CD4-positive, alpha-beta T cell treated with Interleukin-15 for 1 hour (primary cell): ENCODE measurements at regions not wholly inside any gene's neighbourhood (a gene's known extent, or its start where the extent isn't known, plus 50 kb on each side); places are given as distances from the start of the nearest gene placed in this dataset.

Source experiments
- DNase-seq: peaks from one replicate; pipeline ENCODE4 v3.0.0-alpha.2; 2020

DNA sequence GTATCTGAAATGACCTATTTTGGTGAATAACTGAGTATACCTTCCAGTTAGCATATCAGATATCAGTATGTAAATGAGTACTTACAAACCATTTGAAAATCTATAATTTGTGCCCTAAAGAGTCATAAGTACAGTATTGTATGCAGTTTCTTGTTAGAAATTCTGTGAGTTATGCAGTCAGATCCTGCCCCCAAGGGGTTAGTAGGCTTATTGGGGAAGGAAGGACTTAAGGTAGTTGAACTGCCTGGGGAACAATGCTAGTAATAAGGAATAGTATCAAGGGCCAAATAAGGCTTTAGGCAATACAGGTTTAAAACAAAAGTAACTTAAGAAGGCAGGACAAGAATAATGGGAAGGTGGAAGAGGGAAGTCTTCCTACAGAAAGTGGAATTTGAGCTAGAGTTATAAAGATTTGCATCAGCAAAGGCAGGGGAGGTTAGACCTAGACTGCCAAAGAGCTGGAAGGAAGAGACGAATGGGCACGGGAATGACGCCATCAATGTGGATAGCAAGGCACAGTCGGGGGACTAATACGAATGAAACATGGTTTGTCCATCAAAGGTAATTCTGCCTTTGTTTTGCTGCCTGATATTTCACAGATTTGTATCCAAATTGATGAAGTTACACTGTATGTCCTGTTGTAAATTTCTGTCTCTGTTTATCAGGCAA lies 182.9 kb upstream of the DPYD start:
- DNase-seq, result no peak

DNA sequence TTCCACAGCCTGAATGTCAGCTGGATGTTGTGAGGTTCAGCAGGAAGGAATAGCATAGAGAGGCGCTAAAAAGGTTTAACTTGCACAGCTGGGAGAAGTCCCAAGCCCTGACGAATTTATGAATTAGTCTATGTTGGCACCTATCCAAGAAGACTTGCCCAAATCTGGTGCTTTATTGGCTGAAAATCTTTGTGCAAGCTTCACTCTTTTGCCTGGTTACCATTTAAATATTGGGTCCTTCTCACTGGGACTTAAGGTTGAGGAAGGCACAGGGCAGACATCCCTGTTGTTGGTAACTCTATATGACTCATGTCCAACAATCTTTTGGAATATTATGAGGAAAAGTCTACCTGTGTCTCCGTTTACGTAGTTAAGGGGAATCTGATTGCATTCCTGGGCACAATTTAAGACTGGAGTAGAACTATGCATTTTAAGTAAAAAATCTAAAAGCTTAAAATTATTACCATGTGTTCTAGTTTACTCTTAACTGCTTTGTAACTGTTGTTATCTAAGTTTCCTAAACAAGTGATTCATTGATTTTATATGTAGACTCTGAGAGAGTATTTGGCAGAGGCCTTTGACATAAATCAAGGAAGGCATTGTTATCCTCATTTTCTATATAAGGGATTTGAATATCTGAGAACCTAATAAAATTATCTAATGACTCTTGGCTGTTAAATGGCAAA lies 181.7 kb upstream of the DPYD start:
- DNase-seq, result no peak

GRCh38 chr1:98101364-98101763 lies 180.5 kb upstream of the DPYD start:
- DNase-seq, result no peak

DNA sequence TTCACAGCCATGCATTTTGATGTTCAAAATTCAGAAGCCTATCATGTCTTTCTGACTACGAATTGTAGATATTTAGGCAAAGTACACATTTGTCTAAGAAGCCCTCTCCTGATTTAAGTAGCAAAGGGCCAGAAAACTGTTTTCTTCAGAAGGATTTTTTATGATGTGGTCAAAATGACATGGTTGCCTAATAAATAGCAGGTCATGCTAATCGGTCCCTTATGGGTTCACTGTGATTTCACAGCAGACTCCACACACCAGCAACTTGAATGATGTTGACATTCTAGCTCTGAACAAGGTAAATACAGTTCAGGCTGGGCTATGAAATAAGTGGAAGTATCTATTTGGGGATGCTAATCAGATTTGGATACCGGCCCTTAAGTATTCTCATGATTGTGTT lies 178.7 kb upstream of the DPYD start:
- DNase-seq, result no peak

DNA sequence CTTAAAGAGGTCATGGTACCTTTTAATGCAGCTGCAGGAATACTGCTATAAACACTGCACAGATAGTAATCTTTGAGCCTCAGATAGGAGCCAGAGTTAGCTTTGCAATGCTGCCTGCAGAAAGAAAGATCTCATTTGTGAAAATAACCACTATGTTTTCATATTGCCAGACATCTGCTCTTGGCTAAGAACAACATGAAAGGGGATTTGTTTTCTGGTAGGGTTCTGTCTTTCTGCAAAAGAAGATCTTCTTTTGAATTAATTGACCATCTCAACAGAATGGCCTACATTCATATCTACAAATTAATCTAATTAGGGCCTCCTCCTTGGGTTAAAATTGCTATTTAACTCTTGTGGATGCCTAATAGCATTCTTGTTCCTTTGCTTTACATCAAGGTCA lies 177.6 kb upstream of the DPYD start:
- no peak for DNase-seq

- no peak for DNase-seq
These were observed 169.5 kb upstream of the DPYD start for GRCh38 chr1:98090351-98090750.

DNA sequence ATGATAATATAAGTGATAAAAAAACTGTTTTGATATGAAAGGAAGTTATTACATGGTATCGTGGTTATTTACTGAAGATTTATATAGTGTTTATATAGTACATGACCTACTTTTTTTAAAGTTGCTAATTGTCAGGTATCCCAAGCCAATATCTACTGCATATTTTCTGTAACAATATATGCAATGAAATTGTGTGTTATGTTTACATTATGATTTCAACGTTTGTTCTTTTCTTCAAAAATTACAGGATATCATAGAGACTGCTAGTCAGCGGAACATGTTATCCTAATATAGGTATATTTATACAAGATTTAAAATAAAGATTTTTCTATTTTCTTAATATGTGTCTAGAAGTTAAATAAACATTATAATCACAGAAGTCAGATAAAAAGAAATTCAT lies 167.5 kb upstream of the DPYD start:
- DNase-seq, result no peak

DNA sequence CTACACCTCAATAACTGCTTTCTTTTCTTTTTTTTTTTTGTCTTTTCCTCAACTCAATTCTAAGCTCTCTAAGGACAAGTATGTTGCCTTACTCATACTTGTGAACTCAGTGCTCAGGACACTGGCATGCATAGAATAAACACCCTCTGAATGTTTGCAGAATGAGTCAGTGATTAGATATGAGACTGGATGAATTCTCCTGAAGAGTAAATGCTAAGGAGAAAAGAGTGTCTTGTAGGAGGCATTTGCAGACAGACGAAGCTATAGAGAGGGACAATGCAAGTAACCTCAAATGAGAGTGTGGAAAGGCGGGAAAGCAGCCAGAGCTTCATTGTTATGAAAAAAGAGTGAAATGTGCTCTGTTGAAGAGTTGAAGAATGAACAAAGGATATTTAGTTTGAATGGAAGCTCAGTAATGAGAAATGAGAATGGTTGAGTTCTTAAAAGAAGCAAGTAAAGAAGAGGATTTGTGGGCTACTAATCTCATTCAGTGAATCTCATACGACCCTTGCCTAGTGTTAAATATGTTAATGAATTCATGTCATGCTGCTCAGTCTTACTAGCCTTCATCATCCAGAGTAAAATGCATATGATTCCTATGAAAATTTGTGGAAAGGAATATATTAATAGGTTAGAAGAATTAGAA lies 166.1 kb upstream of the DPYD start:
- no peak for DNase-seq

GRCh38 chr1:98086156-98086555 lies 165.3 kb upstream of the DPYD start:
- no peak for DNase-seq

DNA sequence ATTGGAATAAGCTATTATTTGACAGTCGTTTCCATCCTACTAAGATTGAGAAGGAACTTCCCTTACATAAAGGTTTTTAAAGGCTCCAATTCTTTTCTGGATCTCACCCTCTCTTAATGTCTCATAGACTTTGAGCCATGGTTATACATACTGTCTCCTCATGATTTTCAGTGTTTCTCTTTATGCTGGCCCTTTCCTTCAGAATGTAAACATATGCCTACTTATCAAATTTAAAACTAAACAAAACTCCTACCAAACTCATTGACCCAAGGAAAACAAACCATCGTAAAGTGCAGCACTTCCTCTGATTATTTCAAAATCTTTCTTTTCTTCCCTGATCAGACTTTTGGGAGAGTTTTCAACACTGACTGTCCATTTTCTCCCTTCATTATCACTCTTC lies 163.4 kb upstream of the DPYD start:
- no peak for DNase-seq

GRCh38 chr1:98081944-98082343 lies 161.1 kb upstream of the DPYD start:
- no peak for DNase-seq

- no peak for DNase-seq
These were observed 157.8 kb upstream of the DPYD start for GRCh38 chr1:98078596-98078995.

GRCh38 chr1:98077691-98078090 lies 156.9 kb upstream of the DPYD start:
- DNase-seq, result no peak

GRCh38 chr1:98075626-98076025 lies 154.8 kb upstream of the DPYD start:
- DNase-seq, result no peak

- DNase-seq, result no peak
These were observed 153.0 kb upstream of the DPYD start for GRCh38 chr1:98073823-98074222.

GRCh38 chr1:98073106-98073505 lies 152.3 kb upstream of the DPYD start:
- no peak for DNase-seq

- no peak for DNase-seq
These were observed 151.2 kb upstream of the DPYD start for GRCh38 chr1:98072047-98072446.

DNA sequence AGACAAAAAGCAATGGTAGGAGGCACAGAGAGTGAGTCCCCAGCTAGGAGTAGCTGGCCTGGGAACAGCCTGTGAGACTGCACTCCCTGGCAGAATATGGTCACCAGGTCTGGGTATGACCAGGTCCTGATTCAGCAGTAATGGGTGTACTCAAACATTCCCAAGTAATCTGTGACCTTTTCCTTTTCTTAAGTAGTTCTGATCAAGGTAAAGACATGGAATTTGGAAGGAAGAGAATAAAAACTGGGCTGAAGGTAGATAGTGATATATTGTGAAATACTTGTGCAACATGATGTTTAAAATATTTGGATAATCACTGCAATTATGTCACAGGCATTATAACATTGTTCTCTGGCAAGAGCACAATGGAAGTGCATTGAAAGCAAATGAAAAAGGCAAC lies 147.2 kb upstream of the DPYD start:
- no peak for DNase-seq

DNA sequence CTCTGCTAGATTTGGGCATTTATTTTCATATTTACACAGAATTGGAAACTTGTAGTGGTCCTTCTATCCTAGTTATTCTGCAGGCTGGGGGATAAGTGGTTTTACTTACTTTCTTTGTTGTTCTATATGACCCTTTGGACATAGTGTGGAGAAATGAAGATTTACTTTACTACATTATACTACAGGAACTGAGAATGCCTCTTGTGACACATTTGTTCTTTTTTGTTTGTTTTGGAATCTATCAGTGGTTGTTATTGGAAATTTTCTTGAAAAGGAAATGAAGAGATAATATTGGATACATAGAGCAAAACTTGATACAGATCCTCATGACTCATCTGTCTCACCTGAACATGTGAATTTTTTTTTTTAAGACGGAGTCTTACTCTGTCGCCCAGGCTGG lies 146.1 kb upstream of the DPYD start:
- DNase-seq, result no peak

DNA sequence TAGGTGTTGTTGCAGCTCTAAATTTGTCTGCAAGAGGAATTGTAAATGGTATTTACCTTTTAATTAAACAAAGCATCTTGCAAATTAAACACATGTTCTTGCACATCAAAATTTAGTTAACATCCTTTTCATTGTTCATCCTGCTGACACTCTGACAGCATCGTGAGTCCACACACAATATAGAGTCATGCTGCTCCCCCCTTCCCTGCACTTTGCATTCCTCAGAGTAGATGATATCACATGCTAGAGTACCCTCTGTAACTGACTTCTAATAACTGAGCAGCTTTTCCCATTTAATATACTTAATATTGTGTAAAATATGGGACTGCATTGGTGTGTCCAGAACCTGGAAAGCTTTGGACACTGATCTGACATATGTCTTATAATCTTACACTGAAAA lies 138.8 kb upstream of the DPYD start:
- DNase-seq, result no peak

DNA sequence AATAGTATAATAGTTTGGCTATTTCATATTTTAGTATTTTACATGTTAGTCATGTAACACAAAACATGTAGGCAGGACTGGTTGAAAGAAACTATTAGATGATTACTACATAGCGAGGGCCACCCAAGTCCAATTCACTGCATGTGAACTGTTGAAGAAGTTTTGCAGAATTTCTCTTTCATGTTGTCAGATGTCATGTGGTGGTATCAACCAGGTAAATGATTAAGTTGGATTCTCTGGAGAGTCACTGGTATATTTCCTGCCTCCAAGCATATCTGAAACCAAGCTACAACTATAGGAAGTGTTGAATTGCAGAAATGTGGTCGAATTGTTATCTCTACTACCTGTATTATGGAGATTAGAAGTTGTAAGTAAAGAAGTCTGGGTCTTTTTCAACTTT lies 137.8 kb upstream of the DPYD start:
- DNase-seq, result no peak

DNA sequence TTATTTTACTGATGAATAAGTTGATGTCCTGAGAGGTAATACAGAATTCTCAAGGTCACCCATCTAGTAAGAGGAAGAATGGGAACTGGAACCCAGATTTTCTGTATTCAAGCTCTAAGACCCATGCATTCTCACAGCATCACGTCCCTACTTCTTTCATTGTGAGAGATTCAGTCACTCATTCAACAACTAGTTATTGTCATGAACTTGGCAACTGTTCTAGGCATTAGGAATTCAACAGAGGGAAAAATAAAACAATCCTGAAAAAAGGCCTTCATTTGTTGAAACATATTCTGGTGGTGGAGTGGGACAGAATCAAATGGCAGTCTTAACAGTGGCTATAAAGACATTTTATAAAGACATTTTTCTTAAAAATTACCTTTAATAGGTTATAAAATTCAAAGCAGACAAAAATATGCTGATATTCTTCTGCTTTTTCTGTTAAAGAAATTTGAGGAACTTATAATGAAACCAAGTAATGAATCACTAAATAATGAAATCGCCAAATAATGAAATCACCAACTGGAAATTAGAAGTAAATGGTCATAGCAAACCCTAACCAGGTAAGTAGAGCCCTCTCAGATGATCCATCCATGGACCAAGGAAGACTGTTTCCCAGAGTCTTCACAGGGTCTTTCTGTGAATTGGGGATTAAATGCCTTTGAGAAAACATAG lies 136.5 kb upstream of the DPYD start:
- no peak for DNase-seq

DNA sequence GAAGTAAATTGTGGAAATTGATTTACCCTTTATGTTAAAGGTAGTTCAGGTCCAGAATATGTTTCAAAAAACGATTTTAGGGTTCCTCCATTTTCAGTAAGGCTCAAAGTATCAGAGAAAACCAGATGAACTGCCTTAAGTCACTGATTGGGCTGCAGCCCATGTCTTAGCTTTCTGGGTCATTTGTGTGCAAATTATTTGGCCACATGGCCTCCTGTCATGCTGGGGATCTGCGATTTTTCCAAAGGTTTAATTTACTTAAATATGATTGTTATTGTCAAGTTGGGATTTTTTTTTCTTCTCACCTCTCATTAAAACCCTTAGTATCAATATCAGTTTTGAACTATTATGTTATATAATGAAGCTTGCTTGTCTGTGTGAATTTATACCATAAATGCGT lies 135.9 kb upstream of the DPYD start:
- DNase-seq, result no peak

GRCh38 chr1:98055457-98055856 lies 134.6 kb upstream of the DPYD start:
- no peak for DNase-seq
